CD8-positive, alpha-beta memory T cell (primary cell): ENCODE measurements at regions not wholly inside any gene's neighbourhood (a gene's known extent, or its start where the extent isn't known, plus 50 kb on each side); places are given as distances from the start of the nearest gene placed in this dataset.

Experiments used
- CTCF ChIA-PET: fragments of 350-600 bp; sonication (Branson Sonifier 250); formaldehyde crosslinking; loops from one replicate; lab custom pipeline; 2021; ENCODE audit warnings: antibody characterized with exemption; lab: Charles Lee
- POLR2A ChIA-PET: fragments of 350-600 bp; sonication (Branson Sonifier 250); formaldehyde crosslinking; loops from one replicate; lab custom pipeline; 2021; ENCODE audit warnings: antibody characterized with exemption; lab: Charles Lee
- DNase-seq, 5 donors: peaks; one replicate each; pipeline versions ENCODE4 v3.0.0 to v3.0.0-alpha.2; 2020 to 2022; ENCODE audit warnings: mixed read lengths in 1 of 5
- H3K27ac ChIP-seq: one replicate; pipeline ENCODE4 v1.7.0; 2013; ENCODE audit warnings: low read depth, mild to moderate bottlenecking, low read length, moderate library complexity
- H3K27me3 ChIP-seq: 2 replicates; pipeline ENCODE4 v1.7.0; 2013; ENCODE audit warnings: low read length, mild to moderate bottlenecking; ENCODE audit not compliant: insufficient read depth, poor library complexity, severe bottlenecking
- H3K36me3 ChIP-seq: 2 replicates; pipeline ENCODE4 v1.7.0; 2013; ENCODE audit warnings: mild to moderate bottlenecking, low read length, moderate library complexity; ENCODE audit not compliant: insufficient read depth
- H3K4me1 ChIP-seq: 2 replicates; pipeline ENCODE4 v1.7.0; 2013; ENCODE audit warnings: mild to moderate bottlenecking, low read length, moderate library complexity; ENCODE audit not compliant: insufficient read depth
- H3K4me3 ChIP-seq: 2 replicates; pipeline ENCODE4 v1.7.0; 2013; ENCODE audit warnings: mild to moderate bottlenecking, low read length
- H3K9me3 ChIP-seq: 2 replicates; pipeline ENCODE4 v1.7.0; 2013; ENCODE audit warnings: mild to moderate bottlenecking, low read length
- H3K27ac Mint-ChIP-seq, 8 donors: one replicate each; pipeline ENCODE4 v1.8.0; 2020 to 2021; ENCODE audit warnings: mixed read lengths in 8 of 8, mild to moderate bottlenecking in 6 of 8, inconsistent platforms in 3 of 8, moderate library complexity in 3 of 8
- H3K27me3 Mint-ChIP-seq, 2 donors: one replicate each; pipeline ENCODE4 v1.8.0; 2020 to 2021; ENCODE audit warnings: mixed read lengths in 2 of 2, mild to moderate bottlenecking in 1 of 2, moderate library complexity in 1 of 2
- H3K36me3 Mint-ChIP-seq, 3 donors: one replicate each; pipeline ENCODE4 v1.8.0; 2020 to 2021; ENCODE audit warnings: mixed read lengths in 3 of 3, inconsistent platforms in 1 of 3, mild to moderate bottlenecking in 1 of 3
- H3K4me1 Mint-ChIP-seq, 3 donors: one replicate each; pipeline ENCODE4 v1.8.0; 2020 to 2021; ENCODE audit warnings: mixed read lengths in 3 of 3, inconsistent platforms in 1 of 3, mild to moderate bottlenecking in 1 of 3
- H3K4me3 Mint-ChIP-seq, 7 donors: one replicate each; pipeline ENCODE4 v1.8.0; 2020 to 2021; ENCODE audit warnings: mixed read lengths in 7 of 7, mild to moderate bottlenecking in 6 of 7, moderate library complexity in 4 of 7, inconsistent platforms in 2 of 7
- H3K9me3 Mint-ChIP-seq, 5 donors: one replicate each; pipeline ENCODE4 v1.8.0; 2020 to 2022; ENCODE audit warnings: mixed read lengths in 5 of 5, mild to moderate bottlenecking in 3 of 5, moderate library complexity in 2 of 5, inconsistent platforms in 1 of 5

GRCh38 chr12:123062681-123063486 lies 82.4 kb downstream of the ARL6IP4 start:
- ChIA-PET CTCF (interaction anchor here (1.0 kb wide), 1 partner anchor 13 kb away, joined by 3 read pairs; no protein-coding TSS in a partner anchor), POLR2A (no interaction called here)
- H3K4me3 Mint-ChIP-seq = no peak overlapping the region
- H3K4me1 Mint-ChIP-seq = peaks cover 7 to 25% (median 10%) of the 10 kb centered on the region in 3 donors
- H3K36me3 Mint-ChIP-seq = peaks cover 0 to 1% (median 0%) of the 10 kb centered on the region in 3 donors
- H3K9me3 Mint-ChIP-seq = no peaks in the 10 kb centered on the region
- Histone ChIP-seq H3K36me3 (no peaks in the 10 kb centered on the region), H3K9me3 (no peaks in the 10 kb centered on the region), H3K27me3 (no peaks in the 10 kb centered on the region), H3K4me3 (no peak overlapping the region), H3K27ac (no peak overlapping the region), H3K4me1 (peaks cover 18% of the 10 kb centered on the region)
- no peaks in the 10 kb centered on the region for H3K27me3 Mint-ChIP-seq
- no peak for DNase-seq
- H3K27ac Mint-ChIP-seq = no peak overlapping the region

DNA sequence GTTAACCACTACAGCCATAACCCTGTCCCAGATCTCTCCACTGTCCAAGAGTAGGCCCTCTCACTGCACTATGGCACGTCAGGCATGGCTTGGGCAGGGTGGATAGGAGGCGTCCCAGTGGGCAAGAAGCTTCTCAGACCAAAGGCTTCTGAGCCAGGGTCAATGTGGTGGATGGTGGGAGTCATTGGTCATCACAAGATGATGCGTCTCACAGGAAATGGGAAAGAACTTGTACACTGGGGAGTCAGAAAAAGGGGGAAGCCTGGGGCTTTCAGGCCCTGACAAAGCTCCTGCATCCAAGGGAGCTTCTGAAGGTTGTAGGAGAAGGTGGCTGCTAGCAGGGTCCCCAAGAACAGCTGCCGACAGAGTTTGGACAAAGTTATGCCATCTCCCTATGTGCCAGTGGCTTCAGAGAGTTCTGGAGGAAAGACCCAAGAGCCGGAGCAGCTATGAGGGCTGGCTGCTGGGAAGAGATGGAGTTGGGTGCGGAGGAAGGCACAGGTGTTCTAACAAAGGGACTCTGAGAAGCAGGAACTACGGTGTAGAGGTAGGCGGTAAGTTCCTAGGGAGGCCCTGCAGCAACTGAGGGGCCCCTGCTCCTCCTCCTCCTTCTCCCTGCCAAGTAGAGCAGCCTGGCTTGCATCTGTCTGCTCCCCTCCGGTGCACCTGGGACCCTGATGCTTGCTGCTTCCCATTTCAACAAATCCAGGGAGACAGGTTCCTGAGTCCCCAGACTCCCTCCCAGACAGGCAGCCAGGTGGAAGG lies 81.1 kb downstream of the ARL6IP4 start:
- CTCF ChIA-PET = interaction anchor here (1.3 kb wide), 1 partner anchor 177 kb away, joined by 3 read pairs; no protein-coding TSS in a partner anchor
- H3K27ac Mint-ChIP-seq = no peak overlapping the region

GRCh38 chr12:123059500-123059899 lies 79.0 kb downstream of the ARL6IP4 start:
- H3K9me3 Mint-ChIP-seq = no peaks in the 10 kb centered on the region
- Histone ChIP-seq H3K4me1 (peaks cover 5% of the 10 kb centered on the region), H3K4me3 (no peak overlapping the region), H3K9me3 (no peaks in the 10 kb centered on the region), H3K27me3 (no peaks in the 10 kb centered on the region), H3K27ac (no peak overlapping the region), H3K36me3 (no peaks in the 10 kb centered on the region)
- no peak for DNase-seq
- H3K27me3 Mint-ChIP-seq = no peaks in the 10 kb centered on the region
- peaks cover 0 to 13% (median 3%) of the 10 kb centered on the region in 3 donors for H3K4me1 Mint-ChIP-seq
- CTCF ChIA-PET = interaction anchor here (1.9 kb wide), 1 partner anchor 15 kb away, joined by 8 read pairs; no protein-coding TSS in a partner anchor
- H3K4me3 Mint-ChIP-seq = no peak overlapping the region
- H3K36me3 Mint-ChIP-seq = peaks cover 3 to 5% (median 4%) of the 10 kb centered on the region in 3 donors
- H3K27ac Mint-ChIP-seq = peak overlapping the region in 1 of 8 donors; percentile 62
- POLR2A ChIA-PET = no interaction called here

More for the DNA sequence above, 81.1 kb downstream of the ARL6IP4 start:
- H3K4me3 Mint-ChIP-seq = no peak overlapping the region
- peaks cover 15% of the 10 kb centered on the region for H3K4me1 ChIP-seq
- H3K36me3 Mint-ChIP-seq = peaks cover 0 to 4% (median 0%) of the 10 kb centered on the region in 3 donors
- peaks cover 7 to 25% (median 10%) of the 10 kb centered on the region in 3 donors for H3K4me1 Mint-ChIP-seq
- H3K27me3 Mint-ChIP-seq = no peaks in the 10 kb centered on the region
- POLR2A ChIA-PET = no interaction called here
- H3K36me3 ChIP-seq = no peaks in the 10 kb centered on the region
- no peaks in the 10 kb centered on the region for H3K27me3 ChIP-seq
- H3K4me3 ChIP-seq = no peak overlapping the region
- H3K27ac ChIP-seq = no peak overlapping the region
- no peak for DNase-seq
- H3K9me3 Mint-ChIP-seq = no peaks in the 10 kb centered on the region
- H3K9me3 ChIP-seq = no peaks in the 10 kb centered on the region

GRCh38 chr12:123058980-123059379 lies 78.5 kb downstream of the ARL6IP4 start:
- no peak overlapping the region for H3K4me3 ChIP-seq
- no peaks in the 10 kb centered on the region for H3K9me3 ChIP-seq
- peaks cover 2% of the 10 kb centered on the region for H3K4me1 ChIP-seq
- peaks cover 0 to 13% (median 3%) of the 10 kb centered on the region in 3 donors for H3K4me1 Mint-ChIP-seq
- ChIA-PET CTCF (interaction anchor here (1.9 kb wide), 1 partner anchor 15 kb away, joined by 8 read pairs; no protein-coding TSS in a partner anchor), POLR2A (no interaction called here)
- no peak overlapping the region for H3K27ac ChIP-seq
- peaks cover 3 to 5% (median 4%) of the 10 kb centered on the region in 3 donors for H3K36me3 Mint-ChIP-seq
- H3K27me3 ChIP-seq = no peaks in the 10 kb centered on the region
- peak overlapping the region in 2 of 8 donors; percentile 36 to 57 for H3K27ac Mint-ChIP-seq
- H3K4me3 Mint-ChIP-seq = no peak overlapping the region
- H3K9me3 Mint-ChIP-seq = no peaks in the 10 kb centered on the region
- no peak for DNase-seq
- no peaks in the 10 kb centered on the region for H3K27me3 Mint-ChIP-seq
- H3K36me3 ChIP-seq = no peaks in the 10 kb centered on the region

DNA sequence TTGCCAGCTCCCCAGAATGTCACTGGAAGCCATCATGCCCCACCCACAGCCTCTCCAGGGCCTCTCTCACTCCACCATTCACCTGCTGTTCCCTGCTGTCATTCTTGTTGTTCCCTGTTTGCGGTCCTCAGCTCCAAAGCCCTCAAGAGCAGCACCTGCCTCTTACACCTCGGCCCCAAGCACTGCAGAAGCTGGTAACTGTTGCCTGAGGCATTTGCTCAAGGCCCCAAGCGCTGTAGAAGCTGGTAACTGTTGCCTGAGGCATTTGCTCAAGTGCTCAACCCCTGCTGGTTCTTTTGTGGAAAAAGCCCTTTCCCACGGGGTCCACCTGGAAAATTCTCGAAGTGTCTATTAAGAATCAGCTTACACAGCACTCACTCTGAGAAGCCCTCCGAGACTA lies 78.0 kb downstream of the ARL6IP4 start:
- POLR2A ChIA-PET = no interaction called here

DNA sequence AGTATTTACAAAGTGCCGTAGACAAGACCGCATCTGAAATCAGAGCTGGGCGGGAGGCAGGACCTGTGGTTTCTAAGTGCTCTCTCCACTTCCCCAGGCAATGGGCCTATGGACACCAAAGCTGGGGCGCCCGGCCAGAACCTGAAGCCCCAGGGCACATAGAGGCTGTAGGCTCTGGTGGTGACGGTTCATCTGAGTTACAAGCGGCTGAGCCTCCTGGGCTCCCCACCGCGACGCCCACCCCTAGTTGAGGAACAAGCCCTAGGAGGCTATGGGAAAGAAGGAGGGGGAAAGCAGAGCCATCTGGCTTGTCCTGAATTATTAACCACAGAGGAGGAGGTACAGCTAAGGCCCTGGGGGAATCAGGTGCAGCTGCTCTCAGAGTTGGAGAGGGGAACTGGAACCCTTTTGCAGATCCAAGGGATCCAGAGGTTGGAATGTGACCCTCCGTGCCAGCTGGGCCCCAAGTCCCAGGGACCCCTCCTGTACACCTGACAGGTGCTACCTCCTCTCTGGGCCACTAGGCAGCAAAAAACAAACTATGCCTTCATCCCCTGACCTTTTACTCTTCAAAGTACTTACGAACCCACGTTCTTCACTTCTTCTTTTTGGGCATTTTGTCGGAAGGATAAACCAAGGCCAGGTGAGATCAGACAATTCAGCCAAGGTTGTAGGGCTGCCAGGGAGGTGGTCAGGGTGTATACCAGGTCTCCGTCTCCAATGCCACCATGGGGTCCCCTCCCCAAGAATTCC lies 77.2 kb downstream of the ARL6IP4 start:
- no peaks in the 10 kb centered on the region for H3K27me3 ChIP-seq
- no peak overlapping the region for H3K4me3 Mint-ChIP-seq
- H3K27ac ChIP-seq = no peak overlapping the region
- H3K4me1 Mint-ChIP-seq = peaks cover 0 to 7% (median 3%) of the 10 kb centered on the region in 3 donors
- CTCF ChIA-PET = no interaction called here
- no peaks in the 10 kb centered on the region for H3K36me3 ChIP-seq
- H3K27me3 Mint-ChIP-seq = no peaks in the 10 kb centered on the region
- H3K4me3 ChIP-seq = no peak overlapping the region
- POLR2A ChIA-PET = no interaction called here
- peaks cover 3 to 5% (median 4%) of the 10 kb centered on the region in 3 donors for H3K36me3 Mint-ChIP-seq
- H3K4me1 ChIP-seq = no peaks in the 10 kb centered on the region
- H3K9me3 ChIP-seq = no peaks in the 10 kb centered on the region
- no peaks in the 10 kb centered on the region for H3K9me3 Mint-ChIP-seq
- no peak for DNase-seq
- H3K27ac Mint-ChIP-seq = no peak overlapping the region

More for the DNA sequence above, 78.0 kb downstream of the ARL6IP4 start:
- H3K4me3 ChIP-seq = no peak overlapping the region
- Mint-ChIP-seq H3K36me3 (peaks cover 3 to 5% (median 4%) of the 10 kb centered on the region in 3 donors), H3K27ac (peak overlapping the region in 1 of 8 donors; percentile 36), H3K27me3 (no peaks in the 10 kb centered on the region), H3K9me3 (no peaks in the 10 kb centered on the region), H3K4me1 (peaks cover 0 to 8% (median 3%) of the 10 kb centered on the region in 3 donors), H3K4me3 (no peak overlapping the region)
- CTCF ChIA-PET = interaction anchor here (1.9 kb wide), 1 partner anchor 14 kb away, joined by 8 read pairs; no protein-coding TSS in a partner anchor
- no peak for DNase-seq
- H3K27me3 ChIP-seq = no peaks in the 10 kb centered on the region
- H3K4me1 ChIP-seq = no peaks in the 10 kb centered on the region
- no peaks in the 10 kb centered on the region for H3K36me3 ChIP-seq
- H3K27ac ChIP-seq = no peak overlapping the region
- H3K9me3 ChIP-seq = no peaks in the 10 kb centered on the region

- no peaks in the 10 kb centered on the region for H3K27me3 ChIP-seq
- H3K4me3 ChIP-seq = no peak overlapping the region
- H3K9me3 ChIP-seq = no peaks in the 10 kb centered on the region
- H3K4me1 Mint-ChIP-seq = peaks cover 0 to 7% (median 1%) of the 10 kb centered on the region in 3 donors
- H3K9me3 Mint-ChIP-seq = no peaks in the 10 kb centered on the region
- H3K4me3 Mint-ChIP-seq = no peak overlapping the region
- H3K36me3 ChIP-seq = no peaks in the 10 kb centered on the region
- no peak overlapping the region for H3K27ac ChIP-seq
- H3K36me3 Mint-ChIP-seq = peaks cover 3 to 5% (median 4%) of the 10 kb centered on the region in 3 donors
- no peak for DNase-seq
- H3K4me1 ChIP-seq = no peaks in the 10 kb centered on the region
- H3K27ac Mint-ChIP-seq = peak overlapping the region in 2 of 8 donors; percentile 60 to 63
- ChIA-PET CTCF (no interaction called here), POLR2A (no interaction called here)
- no peaks in the 10 kb centered on the region for H3K27me3 Mint-ChIP-seq
Measured at GRCh38 chr12:123056709-123057108, 76.2 kb downstream of the ARL6IP4 start.
